Osteoblast (primary cell): ENCODE measurements at regions not wholly inside any gene's neighbourhood (a gene's known extent, or its start where the extent isn't known, plus 50 kb on each side); places are given as distances from the start of the nearest gene placed in this dataset.

ENCODE experiments used
- DNase-seq: peaks from one replicate; pipeline ENCODE4 v3.0.0; 2011; ENCODE audit warnings: low spot score, mixed read lengths; ENCODE audit not compliant: insufficient read length; ENCODE audit errors: missing footprints
- H2AFZ ChIP-seq: 2 replicates; pipeline ENCODE4 v1.6.0; 2011; ENCODE audit warnings: mild to moderate bottlenecking, low read length
- H3K27ac ChIP-seq: 2 replicates; pipeline ENCODE4 v1.5.1; 2011; ENCODE audit warnings: mild to moderate bottlenecking, low read depth, low read length, moderate library complexity
- H3K27me3 ChIP-seq: 2 replicates; pipeline ENCODE4 v1.6.0; 2012; ENCODE audit warnings: mild to moderate bottlenecking, control low read depth, inconsistent platforms, low read length, moderate library complexity; ENCODE audit not compliant: insufficient read depth
- H3K36me3 ChIP-seq: 2 replicates; pipeline ENCODE4 v1.5.1; 2011; ENCODE audit warnings: mild to moderate bottlenecking, low read length, control low read depth, moderate library complexity; ENCODE audit not compliant: insufficient read depth
- H3K4me1 ChIP-seq: 2 replicates; pipeline ENCODE4 v1.5.1; 2011; ENCODE audit warnings: mild to moderate bottlenecking, low read length, control low read depth, moderate library complexity; ENCODE audit not compliant: insufficient read depth
- H3K4me2 ChIP-seq: 2 replicates; pipeline ENCODE4 v1.6.0; 2011; ENCODE audit warnings: mild to moderate bottlenecking, low read length; ENCODE audit not compliant: insufficient read depth
- H3K4me3 ChIP-seq: fragments of 200-600 bp; sonication (generic); 3 replicates; pipeline ENCODE4 v1.5.1; 2012; ENCODE audit warnings: mild to moderate bottlenecking, low read length, inconsistent platforms; ENCODE audit not compliant: insufficient read depth
- H3K79me2 ChIP-seq: 2 replicates; pipeline ENCODE4 v1.6.0; 2012; ENCODE audit warnings: mild to moderate bottlenecking, low read length, control low read depth, inconsistent platforms; ENCODE audit not compliant: insufficient read depth
- H3K9me3 ChIP-seq: 2 replicates; pipeline ENCODE4 v1.5.1; 2011; ENCODE audit warnings: low read depth, low read length, control low read depth
- H4K20me1 ChIP-seq: 2 replicates; pipeline ENCODE4 v1.6.0; 2012; ENCODE audit warnings: mild to moderate bottlenecking, low read length, control low read depth; ENCODE audit not compliant: insufficient read depth
- TF ChIP-seq, protein P1 (sequence below): IDR thresholded peaks from 2 replicates; pipeline ENCODE4 v1.5.1; 2011; ENCODE audit warnings: mild to moderate bottlenecking, low read depth, low read length, moderate library complexity; ENCODE audit errors: extremely low read depth

DNA sequence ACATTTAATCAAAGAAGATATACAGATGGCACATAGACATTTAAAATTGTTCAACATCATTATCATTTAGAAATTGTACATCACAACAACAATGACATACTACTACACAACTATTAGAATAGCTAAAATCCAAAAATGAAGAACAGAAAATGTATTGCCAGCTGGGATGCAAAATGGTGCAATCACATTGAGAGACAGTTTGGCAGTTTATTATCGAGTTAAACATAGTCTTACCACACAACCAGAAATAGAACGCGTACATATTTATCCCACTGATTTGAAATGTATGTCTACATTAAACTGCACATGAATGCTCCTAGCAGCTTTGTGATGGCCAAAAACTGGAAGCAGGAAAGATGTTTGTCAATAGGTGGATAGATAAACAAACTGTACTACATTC lies 791.5 kb upstream of the MGAT4C start:
- no peaks in the 10 kb centered on the region for H3K36me3 ChIP-seq
- TF ChIP-seq, protein P1, sequence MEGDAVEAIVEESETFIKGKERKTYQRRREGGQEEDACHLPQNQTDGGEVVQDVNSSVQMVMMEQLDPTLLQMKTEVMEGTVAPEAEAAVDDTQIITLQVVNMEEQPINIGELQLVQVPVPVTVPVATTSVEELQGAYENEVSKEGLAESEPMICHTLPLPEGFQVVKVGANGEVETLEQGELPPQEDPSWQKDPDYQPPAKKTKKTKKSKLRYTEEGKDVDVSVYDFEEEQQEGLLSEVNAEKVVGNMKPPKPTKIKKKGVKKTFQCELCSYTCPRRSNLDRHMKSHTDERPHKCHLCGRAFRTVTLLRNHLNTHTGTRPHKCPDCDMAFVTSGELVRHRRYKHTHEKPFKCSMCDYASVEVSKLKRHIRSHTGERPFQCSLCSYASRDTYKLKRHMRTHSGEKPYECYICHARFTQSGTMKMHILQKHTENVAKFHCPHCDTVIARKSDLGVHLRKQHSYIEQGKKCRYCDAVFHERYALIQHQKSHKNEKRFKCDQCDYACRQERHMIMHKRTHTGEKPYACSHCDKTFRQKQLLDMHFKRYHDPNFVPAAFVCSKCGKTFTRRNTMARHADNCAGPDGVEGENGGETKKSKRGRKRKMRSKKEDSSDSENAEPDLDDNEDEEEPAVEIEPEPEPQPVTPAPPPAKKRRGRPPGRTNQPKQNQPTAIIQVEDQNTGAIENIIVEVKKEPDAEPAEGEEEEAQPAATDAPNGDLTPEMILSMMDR: no peak
- H3K4me2 ChIP-seq: no peak overlapping the region
- H3K79me2 ChIP-seq: no peaks in the 10 kb centered on the region
- no peaks in the 10 kb centered on the region for H4K20me1 ChIP-seq
- H3K4me3 ChIP-seq: no peak overlapping the region
- H3K27me3 ChIP-seq: no peaks in the 10 kb centered on the region
- H3K4me1 ChIP-seq: no peaks in the 10 kb centered on the region
- no peak for DNase-seq
- H3K9me3 ChIP-seq: no peaks in the 10 kb centered on the region
- H2AFZ ChIP-seq: no peak overlapping the region
- no peak overlapping the region for H3K27ac ChIP-seq

DNA sequence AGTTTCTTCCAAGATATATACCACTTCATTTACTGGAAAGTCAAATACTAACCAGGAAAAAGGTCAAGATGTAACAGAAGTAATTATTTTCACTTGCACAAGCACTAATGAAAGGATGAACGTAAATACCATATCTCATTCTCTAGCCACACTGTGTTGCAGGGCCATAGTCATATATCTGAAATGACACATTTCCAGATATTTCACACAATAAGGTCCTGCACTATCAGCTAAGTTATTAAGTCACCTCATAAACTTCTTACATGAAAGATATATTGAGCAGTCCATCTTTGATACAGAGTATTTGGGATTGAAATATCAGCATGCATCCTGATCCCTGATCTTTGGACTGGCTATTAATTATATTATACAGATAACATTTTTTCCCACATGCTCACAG lies 783.3 kb upstream of the MGAT4C start:
- DNase-seq: no peak
- no peaks in the 10 kb centered on the region for H3K4me1 ChIP-seq
- H3K79me2 ChIP-seq: no peaks in the 10 kb centered on the region
- H3K27me3 ChIP-seq: no peaks in the 10 kb centered on the region
- TF ChIP-seq, protein P1: no peak
- no peak overlapping the region for H3K4me3 ChIP-seq
- no peaks in the 10 kb centered on the region for H3K9me3 ChIP-seq
- no peaks in the 10 kb centered on the region for H3K36me3 ChIP-seq
- no peak overlapping the region for H3K27ac ChIP-seq
- H3K4me2 ChIP-seq: no peak overlapping the region
- H2AFZ ChIP-seq: no peak overlapping the region
- no peaks in the 10 kb centered on the region for H4K20me1 ChIP-seq

DNA sequence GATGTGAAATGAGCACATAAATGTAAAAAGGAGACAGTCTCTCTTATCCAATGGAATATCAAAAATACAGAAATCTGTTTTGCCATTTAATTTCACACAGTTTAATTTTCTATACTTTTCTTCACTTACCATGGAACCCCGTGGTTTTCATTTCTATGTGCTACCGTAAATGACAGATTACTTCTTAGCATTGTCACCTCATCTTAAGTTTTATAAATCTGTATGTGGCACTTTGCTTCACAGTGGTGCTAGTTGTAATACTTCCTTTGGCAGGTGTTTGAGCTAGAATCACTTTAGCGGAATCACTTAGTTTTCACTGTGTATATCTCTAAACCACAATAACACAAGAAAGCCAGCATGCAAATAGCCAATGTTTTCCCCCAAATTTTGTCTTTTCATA lies 781.9 kb upstream of the MGAT4C start:
- Histone ChIP-seq H4K20me1 (no peaks in the 10 kb centered on the region), H3K36me3 (no peaks in the 10 kb centered on the region)

DNA sequence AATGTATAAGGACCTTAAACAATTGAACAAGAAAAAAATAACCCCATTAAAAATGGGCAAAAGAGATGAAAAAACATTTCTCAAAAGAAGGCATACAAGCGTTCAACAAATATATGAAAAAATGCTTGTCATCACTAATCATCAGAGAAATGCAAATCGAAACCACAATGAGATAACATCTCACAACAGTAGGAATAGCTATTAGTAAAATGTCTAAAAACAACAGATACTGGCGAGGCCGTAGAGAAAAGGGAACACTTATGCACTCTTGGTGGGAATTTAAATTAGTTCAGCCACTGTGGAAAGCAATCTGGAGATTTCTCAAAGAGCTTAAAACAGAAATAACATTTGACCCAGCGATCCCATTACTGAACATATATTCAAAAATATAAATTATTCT lies 769.8 kb upstream of the MGAT4C start:
- Histone ChIP-seq H3K4me1 (no peaks in the 10 kb centered on the region), H3K4me2 (no peak overlapping the region), H3K36me3 (no peaks in the 10 kb centered on the region), H3K27me3 (no peaks in the 10 kb centered on the region), H3K4me3 (no peak overlapping the region), H3K27ac (no peak overlapping the region), H3K9me3 (no peaks in the 10 kb centered on the region), H4K20me1 (no peaks in the 10 kb centered on the region), H3K79me2 (no peaks in the 10 kb centered on the region), H2AFZ (no peak overlapping the region)
- TF ChIP-seq, protein P1: no peak
- no peak for DNase-seq

More for the DNA sequence above, 781.9 kb upstream of the MGAT4C start:
- no peaks in the 10 kb centered on the region for H3K27me3 ChIP-seq
- no peak for DNase-seq
- no peaks in the 10 kb centered on the region for H3K9me3 ChIP-seq
- TF ChIP-seq, protein P1: no peak
- H3K27ac ChIP-seq: no peak overlapping the region
- no peaks in the 10 kb centered on the region for H3K79me2 ChIP-seq
- H2AFZ ChIP-seq: no peak overlapping the region
- no peaks in the 10 kb centered on the region for H3K4me1 ChIP-seq
- no peak overlapping the region for H3K4me2 ChIP-seq
- H3K4me3 ChIP-seq: no peak overlapping the region
